ENCODE measurements at regions not wholly inside any gene's neighbourhood (a gene's known extent, or its start where the extent isn't known, plus 50 kb on each side); places are given as distances from the start of the nearest gene placed in this dataset.

- TF ChIP-seq CTCF (IDR thresholded peaks at IDR 0.05): no peak
- TF ChIP-seq ZFX (IDR thresholded peaks at IDR 0.05; ENCODE audit: borderline replicate concordance): no peak
Measured at GRCh38 chr15:95724908-95725633, 605.4 kb upstream of the NR2F2 start.

Data from 22Rv1 (cell line).